ENCODE measurements at regions not wholly inside any gene's neighbourhood (a gene's known extent, or its start where the extent isn't known, plus 50 kb on each side); places are given as distances from the start of the nearest gene placed in this dataset.

- DNase-seq = no peak
Measured at GRCh38 chr1:234875328-234875952, 253.2 kb downstream of the TOMM20 start.

GRCh38 chr1:234874291-234875288 lies 254.0 kb downstream of the TOMM20 start:
- DNase-seq = no peak

- no peak for DNase-seq
Measured at GRCh38 chr1:234871710-234872271, 256.8 kb downstream of the TOMM20 start.

- DNase-seq = no peak
Measured at GRCh38 chr1:234871039-234871709, 257.5 kb downstream of the TOMM20 start.

- no peak for DNase-seq
Measured at GRCh38 chr1:234870020-234870981, 258.3 kb downstream of the TOMM20 start.

- no peak for DNase-seq
Measured at GRCh38 chr1:234869182-234870019, 259.2 kb downstream of the TOMM20 start.

- no peak for DNase-seq
Measured at GRCh38 chr1:234868296-234869147, 258.5 kb upstream of the IRF2BP2 start.

GRCh38 chr1:234866007-234866866 lies 256.3 kb upstream of the IRF2BP2 start:
- DNase-seq = peak; percentile 7

- DNase-seq = no peak
Measured at GRCh38 chr1:234865171-234866006, 255.4 kb upstream of the IRF2BP2 start.

- DNase-seq = no peak
Measured at GRCh38 chr1:234864116-234864515, 254.1 kb upstream of the IRF2BP2 start.

- no peak for DNase-seq
Measured at GRCh38 chr1:234863551-234863971, 253.6 kb upstream of the IRF2BP2 start.

- no peak for DNase-seq
Measured at GRCh38 chr1:234862944-234863515, 253.1 kb upstream of the IRF2BP2 start.

GRCh38 chr1:234862360-234862943 lies 252.5 kb upstream of the IRF2BP2 start:
- DNase-seq = no peak

GRCh38 chr1:234861761-234862160 lies 251.8 kb upstream of the IRF2BP2 start:
- DNase-seq = no peak

GRCh38 chr1:234861024-234861620 lies 251.1 kb upstream of the IRF2BP2 start:
- DNase-seq = no peak

GRCh38 chr1:234858722-234859121 lies 248.7 kb upstream of the IRF2BP2 start:
- no peak for DNase-seq

GRCh38 chr1:234856845-234857245 lies 246.9 kb upstream of the IRF2BP2 start:
- no peak for DNase-seq

All from CD4-positive, alpha-beta T cell treated with Interleukin-10 for 1 hour (primary cell).